Endothelial cell of umbilical vein (primary cell): ENCODE measurements at regions not wholly inside any gene's neighbourhood (a gene's known extent, or its start where the extent isn't known, plus 50 kb on each side); places are given as distances from the start of the nearest gene placed in this dataset.

Experiments
- CTCF ChIP-seq, 2 donors: IDR thresholded peaks; 1 replicate in 1 of 2; 2 replicates in 1 of 2; pipeline ENCODE4 v1.5.1; 2011; ENCODE audit warnings: low read length in 2 of 2, mild to moderate bottlenecking in 2 of 2, moderate library complexity in 2 of 2, control low read depth in 1 of 2, inconsistent platforms in 1 of 2, low read depth in 1 of 2; ENCODE audit not compliant: insufficient read depth in 1 of 2; ENCODE audit errors: extremely low read depth in 1 of 2
- FOS ChIP-seq: IDR thresholded peaks from 2 replicates; pipeline ENCODE4 v1.6.1; 2011; ENCODE audit warnings: mild to moderate bottlenecking, low read length, moderate library complexity, borderline replicate concordance; ENCODE audit not compliant: insufficient read depth
- JUN ChIP-seq: IDR thresholded peaks from 2 replicates; pipeline ENCODE4 v1.6.1; 2011; ENCODE audit warnings: borderline replicate concordance, low read depth; ENCODE audit not compliant: insufficient read length, insufficient read depth
- MYC ChIP-seq: IDR thresholded peaks from one replicate; pipeline ENCODE4 v1.6.1; 2011; ENCODE audit warnings: mild to moderate bottlenecking, low read depth, low read length
- POLR2A ChIP-seq: IDR thresholded peaks from 2 replicates; pipeline ENCODE4 v1.6.1; 2012; ENCODE audit warnings: low read depth, mild to moderate bottlenecking, control low read depth, low read length
- POLR2AphosphoS5 ChIP-seq: IDR thresholded peaks from 2 replicates; pipeline ENCODE4 v1.6.1; 2012; ENCODE audit warnings: low read depth, mild to moderate bottlenecking, control low read depth, low read length, moderate library complexity; ENCODE audit not compliant: insufficient read depth

DNA sequence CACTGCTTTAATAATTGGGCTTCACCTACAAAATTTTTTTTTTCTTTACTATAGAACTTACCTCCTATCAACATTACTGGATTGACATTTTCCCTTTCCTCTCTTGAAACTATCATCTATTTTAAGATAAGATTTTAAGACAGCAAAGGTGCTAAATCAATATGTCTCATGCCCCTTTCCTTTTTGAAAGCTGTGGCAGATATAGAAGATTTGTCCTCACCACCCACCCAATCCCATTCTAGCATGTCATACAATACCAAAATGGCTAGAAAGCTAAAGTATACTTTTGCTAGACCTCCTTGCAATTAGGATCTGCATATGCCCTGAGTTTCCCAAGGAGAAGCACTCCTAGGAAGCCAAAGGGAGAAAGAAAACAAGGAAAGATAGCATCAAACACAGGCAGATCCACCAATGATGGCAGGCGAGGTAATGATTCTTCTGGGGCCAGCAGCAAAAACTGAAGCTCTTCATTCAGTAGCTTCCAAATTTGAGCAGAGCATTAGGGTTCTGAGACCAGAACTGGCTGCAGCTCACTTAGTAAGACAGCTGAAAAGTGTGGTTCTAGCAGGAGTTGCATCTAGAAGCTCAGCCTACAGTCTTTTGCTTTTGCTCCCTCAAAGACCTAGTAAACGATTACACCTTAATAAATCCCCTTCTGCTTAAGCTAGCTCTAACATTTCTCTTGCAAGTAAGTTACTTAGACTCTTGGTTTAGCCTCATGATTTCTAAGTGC is 242.1 kb downstream of the ZEB2 start:
- TF ChIP-seq CTCF (IDR thresholded peaks at IDR 0.05; ENCODE audit: extremely low read depth in 1 of 2, insufficient read depth in 1 of 2, low read depth in 1 of 2, low read length in 2 of 2) (no peak), MYC (no peak), POLR2A (no peak), FOS (no peak), POLR2AphosphoS5 (no peak), JUN (no peak)
